ENCODE measurements at regions not wholly inside any gene's neighbourhood (a gene's known extent, or its start where the extent isn't known, plus 50 kb on each side); places are given as distances from the start of the nearest gene placed in this dataset.

DNA sequence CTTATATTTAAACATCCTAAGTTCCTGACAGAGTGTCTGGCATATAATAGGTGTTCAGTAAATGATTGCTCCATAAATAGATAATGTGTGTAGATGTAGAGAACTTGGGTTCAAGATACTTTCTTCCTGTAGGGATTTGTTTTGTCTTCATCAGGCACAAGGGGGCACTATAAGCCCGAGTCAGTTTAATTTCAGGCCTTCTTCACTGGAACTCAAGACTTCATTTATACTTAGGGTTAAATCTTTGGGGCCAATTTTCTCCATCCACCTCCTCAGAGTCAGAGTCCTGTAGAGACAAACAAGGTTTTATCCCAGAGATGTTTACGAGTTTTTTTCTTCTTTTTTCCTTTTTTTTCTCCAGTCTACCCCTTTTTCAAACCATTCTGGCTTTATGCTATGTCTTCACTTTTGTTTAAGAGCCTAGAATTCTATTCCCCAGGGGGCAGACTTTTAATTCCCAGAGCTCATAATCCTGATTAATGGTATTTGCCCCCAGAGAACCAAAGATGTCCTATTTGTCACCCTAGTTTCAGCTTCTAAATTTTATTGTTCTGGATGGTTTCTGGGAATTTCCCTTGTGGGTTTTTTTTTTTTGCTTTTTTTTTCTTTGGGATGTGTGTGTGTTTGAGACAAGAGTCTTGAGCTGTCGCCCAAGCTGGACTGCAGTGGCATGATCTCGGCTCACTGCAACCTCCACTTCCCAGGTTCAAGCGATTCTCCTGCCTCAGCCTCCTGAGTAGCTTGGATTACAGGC is 88.4 kb downstream of the HFE start:
- Mint-ChIP-seq H3K4me3 (ENCODE audit: unreplicated experiment) (no peak overlapping the region), H3K36me3 (ENCODE audit: low read depth) (no peaks in the 10 kb centered on the region), H3K9me3 (ENCODE audit: low read depth) (no peaks in the 10 kb centered on the region), H3K27me3 (ENCODE audit: low read depth) (no peaks in the 10 kb centered on the region), H3K27ac (ENCODE audit: unreplicated experiment) (peak overlapping the region; percentile 45), H3K4me1 (ENCODE audit: low read depth) (peaks cover 23% of the 10 kb centered on the region)
- no peak for DNase-seq (ENCODE audit: low spot score)
- TF ChIP-seq, protein P1, sequence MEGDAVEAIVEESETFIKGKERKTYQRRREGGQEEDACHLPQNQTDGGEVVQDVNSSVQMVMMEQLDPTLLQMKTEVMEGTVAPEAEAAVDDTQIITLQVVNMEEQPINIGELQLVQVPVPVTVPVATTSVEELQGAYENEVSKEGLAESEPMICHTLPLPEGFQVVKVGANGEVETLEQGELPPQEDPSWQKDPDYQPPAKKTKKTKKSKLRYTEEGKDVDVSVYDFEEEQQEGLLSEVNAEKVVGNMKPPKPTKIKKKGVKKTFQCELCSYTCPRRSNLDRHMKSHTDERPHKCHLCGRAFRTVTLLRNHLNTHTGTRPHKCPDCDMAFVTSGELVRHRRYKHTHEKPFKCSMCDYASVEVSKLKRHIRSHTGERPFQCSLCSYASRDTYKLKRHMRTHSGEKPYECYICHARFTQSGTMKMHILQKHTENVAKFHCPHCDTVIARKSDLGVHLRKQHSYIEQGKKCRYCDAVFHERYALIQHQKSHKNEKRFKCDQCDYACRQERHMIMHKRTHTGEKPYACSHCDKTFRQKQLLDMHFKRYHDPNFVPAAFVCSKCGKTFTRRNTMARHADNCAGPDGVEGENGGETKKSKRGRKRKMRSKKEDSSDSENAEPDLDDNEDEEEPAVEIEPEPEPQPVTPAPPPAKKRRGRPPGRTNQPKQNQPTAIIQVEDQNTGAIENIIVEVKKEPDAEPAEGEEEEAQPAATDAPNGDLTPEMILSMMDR (IDR thresholded peaks at IDR 0.05) = peak; percentile 88

DNA sequence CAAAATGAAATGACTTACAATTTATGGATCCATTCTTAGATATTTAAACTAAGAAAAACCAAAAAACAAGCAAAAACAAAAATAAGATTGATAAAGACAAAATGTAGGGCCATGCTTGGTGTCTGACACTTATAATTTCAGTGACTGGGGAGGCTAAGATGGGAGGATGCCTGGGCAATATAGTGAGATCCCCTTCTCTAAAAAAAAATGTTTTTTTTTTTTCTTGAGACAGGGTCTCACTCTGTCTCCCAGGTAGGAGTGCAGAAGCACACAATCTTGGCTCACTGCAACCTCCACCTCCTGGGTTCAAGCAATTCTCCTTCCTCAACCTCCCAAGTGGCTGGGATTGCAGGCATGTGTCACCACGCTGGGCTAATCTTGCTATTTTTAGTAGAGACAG is 92.4 kb downstream of the HFE start:
- no peak for DNase-seq (ENCODE audit: low spot score)
- no peak overlapping the region for H3K4me3 Mint-ChIP-seq (ENCODE audit: unreplicated experiment)
- H3K27me3 Mint-ChIP-seq (ENCODE audit: low read depth) = no peaks in the 10 kb centered on the region
- H3K4me1 Mint-ChIP-seq (ENCODE audit: low read depth) = peaks cover 21% of the 10 kb centered on the region
- H3K36me3 Mint-ChIP-seq (ENCODE audit: low read depth) = no peaks in the 10 kb centered on the region
- H3K27ac Mint-ChIP-seq (ENCODE audit: unreplicated experiment) = no peak overlapping the region
- H3K9me3 Mint-ChIP-seq (ENCODE audit: low read depth) = no peaks in the 10 kb centered on the region
- TF ChIP-seq, protein P1 (IDR thresholded peaks at IDR 0.05) = no peak

DNA sequence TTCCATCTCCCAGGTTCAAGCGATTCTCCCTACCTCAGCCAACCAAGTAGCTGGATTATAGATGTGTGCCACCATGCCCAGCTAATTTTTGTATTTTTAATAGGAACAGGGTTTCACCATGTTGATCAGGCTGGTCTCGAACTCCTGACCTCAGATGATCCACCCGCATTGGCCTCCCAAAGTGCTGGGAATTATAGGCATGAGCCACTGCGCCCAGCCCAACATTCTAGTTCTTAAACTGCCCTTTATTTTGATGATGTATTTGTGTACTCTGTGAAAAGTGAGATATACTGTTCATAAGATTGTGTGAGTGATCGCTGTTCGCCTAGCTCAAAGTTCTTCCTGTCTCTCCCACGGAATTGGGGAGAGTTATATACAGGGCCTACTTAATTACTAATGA is 93.1 kb downstream of the HFE start:
- H3K9me3 Mint-ChIP-seq (ENCODE audit: low read depth) = no peaks in the 10 kb centered on the region
- TF ChIP-seq, protein P1 (IDR thresholded peaks at IDR 0.05) = no peak
- no peak overlapping the region for H3K27ac Mint-ChIP-seq (ENCODE audit: unreplicated experiment)
- DNase-seq (ENCODE audit: low spot score) = no peak
- H3K4me1 Mint-ChIP-seq (ENCODE audit: low read depth) = peaks cover 20% of the 10 kb centered on the region
- no peaks in the 10 kb centered on the region for H3K27me3 Mint-ChIP-seq (ENCODE audit: low read depth)
- H3K4me3 Mint-ChIP-seq (ENCODE audit: unreplicated experiment) = no peak overlapping the region
- H3K36me3 Mint-ChIP-seq (ENCODE audit: low read depth) = no peaks in the 10 kb centered on the region

DNA sequence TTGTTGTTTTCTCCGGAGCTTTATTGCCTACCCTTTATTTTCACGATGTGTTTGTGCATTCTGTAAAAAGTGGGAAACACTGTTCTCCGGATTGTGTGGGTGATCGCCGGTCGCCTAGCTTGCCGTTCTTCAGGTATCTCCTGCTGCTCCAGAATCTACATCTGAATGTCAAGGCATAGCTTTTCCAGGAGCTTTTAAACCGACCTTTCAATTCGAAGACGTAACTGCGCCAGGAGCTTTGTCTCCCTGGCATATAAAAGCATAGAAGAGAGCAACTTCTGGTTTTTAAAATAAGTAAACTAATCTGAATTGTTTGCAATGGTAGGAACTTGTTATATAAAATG is 96.0 kb downstream of the HFE start:
- peaks cover 20% of the 10 kb centered on the region for H3K4me1 Mint-ChIP-seq (ENCODE audit: low read depth)
- H3K27me3 Mint-ChIP-seq (ENCODE audit: low read depth) = no peaks in the 10 kb centered on the region
- no peak for DNase-seq (ENCODE audit: low spot score)

DNA sequence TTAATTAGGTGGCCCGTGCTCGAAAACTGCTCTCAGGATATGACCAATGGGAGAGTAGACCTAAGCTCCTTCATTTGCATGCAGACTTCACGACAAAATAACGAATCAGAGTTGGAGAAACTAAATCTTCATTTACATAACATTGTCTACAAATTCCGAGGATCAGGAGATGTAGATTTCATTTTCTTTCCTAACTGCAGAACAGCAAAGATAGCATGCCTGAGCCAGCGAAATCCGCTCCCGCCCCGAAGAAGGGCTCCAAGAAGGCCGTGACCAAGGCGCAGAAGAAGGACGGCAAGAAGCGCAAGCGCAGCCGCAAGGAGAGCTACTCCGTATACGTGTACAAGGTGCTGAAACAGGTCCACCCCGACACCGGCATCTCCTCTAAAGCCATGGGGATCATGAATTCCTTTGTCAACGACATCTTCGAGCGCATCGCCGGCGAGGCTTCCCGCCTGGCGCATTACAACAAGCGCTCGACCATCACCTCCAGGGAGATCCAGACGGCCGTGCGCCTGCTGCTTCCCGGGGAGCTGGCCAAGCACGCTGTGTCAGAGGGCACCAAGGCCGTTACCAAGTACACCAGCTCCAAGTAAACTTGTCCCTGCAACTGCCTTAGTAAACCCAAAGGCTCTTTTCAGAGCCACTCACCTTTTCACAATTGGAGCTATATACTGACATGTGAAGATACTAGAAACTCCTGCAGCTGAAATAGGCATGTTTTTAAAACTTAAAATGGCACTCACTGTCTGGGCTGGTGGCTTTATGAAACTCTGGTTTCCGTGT is 96.5 kb downstream of the HFE start:
- Mint-ChIP-seq H3K4me3 (ENCODE audit: unreplicated experiment) (peak overlapping the region; percentile 74), H3K36me3 (ENCODE audit: low read depth) (no peaks in the 10 kb centered on the region), H3K4me1 (ENCODE audit: low read depth) (peaks cover 25% of the 10 kb centered on the region), H3K27me3 (ENCODE audit: low read depth) (no peaks in the 10 kb centered on the region), H3K9me3 (ENCODE audit: low read depth) (no peaks in the 10 kb centered on the region), H3K27ac (ENCODE audit: unreplicated experiment) (peak overlapping the region; percentile 90)
- TF ChIP-seq, protein P1 (IDR thresholded peaks at IDR 0.05) = no peak
- no peak for DNase-seq (ENCODE audit: low spot score)

More for the DNA sequence above, 96.0 kb downstream of the HFE start:
- Mint-ChIP-seq H3K9me3 (ENCODE audit: low read depth) (no peaks in the 10 kb centered on the region), H3K4me3 (ENCODE audit: unreplicated experiment) (peak overlapping the region; percentile 74), H3K27ac (ENCODE audit: unreplicated experiment) (peak overlapping the region; percentile 90), H3K36me3 (ENCODE audit: low read depth) (no peaks in the 10 kb centered on the region)
- TF ChIP-seq, protein P1 (IDR thresholded peaks at IDR 0.05) = no peak
